HL-60 (cell line): ENCODE measurements at regions not wholly inside any gene's neighbourhood (a gene's known extent, or its start where the extent isn't known, plus 50 kb on each side); places are given as distances from the start of the nearest gene placed in this dataset.

Experiments
- DNase-seq, 2 experiments: peaks; one replicate each; pipeline ENCODE4 v3.0.0-alpha.2; 2010 to 2020; ENCODE audit warnings: low read depth in 1 of 2, low spot score in 1 of 2
- H3K27ac ChIP-seq: fragments of 250-450 bp; sonication (Bioruptor Pico); replicated peaks from 2 replicates; pipeline ENCODE4 v1.5.1; 2020; ENCODE audit warnings: mild to moderate bottlenecking, moderate library complexity
- H3K27me3 ChIP-seq: fragments of 250-450 bp; sonication (Bioruptor Pico); 2 replicates; pipeline ENCODE4 v1.5.1; 2021; ENCODE audit warnings: mild to moderate bottlenecking, moderate library complexity; ENCODE audit not compliant: insufficient read depth, poor library complexity, severe bottlenecking
- H3K4me3 ChIP-seq: replicated peaks from 2 replicates; pipeline ENCODE4 v1.5.1; 2011; ENCODE audit warnings: mild to moderate bottlenecking, control low read depth, low read length; ENCODE audit not compliant: insufficient read depth
- GABPA ChIP-seq: IDR thresholded peaks from 2 replicates; pipeline ENCODE4 v1.6.1; 2012; ENCODE audit warnings: low read depth
- POLR2AphosphoS5 ChIP-seq: IDR thresholded peaks from 2 replicates; pipeline ENCODE4 v1.6.1; 2012; ENCODE audit warnings: low read depth
- SPI1 ChIP-seq: IDR thresholded peaks from 2 replicates; pipeline ENCODE4 v1.6.1; 2012; ENCODE audit warnings: low read depth, mild to moderate bottlenecking, borderline replicate concordance
- TF ChIP-seq, protein P1 (sequence below): IDR thresholded peaks from 2 replicates; pipeline ENCODE4 v1.6.1; 2012; ENCODE audit warnings: low read depth; ENCODE audit not compliant: insufficient replicate concordance
- TF ChIP-seq, protein P2 (sequence below): IDR thresholded peaks from one replicate; pipeline ENCODE4 v1.5.1; 2011; ENCODE audit warnings: low read length, control low read depth, inconsistent platforms; ENCODE audit not compliant: insufficient read depth

DNA sequence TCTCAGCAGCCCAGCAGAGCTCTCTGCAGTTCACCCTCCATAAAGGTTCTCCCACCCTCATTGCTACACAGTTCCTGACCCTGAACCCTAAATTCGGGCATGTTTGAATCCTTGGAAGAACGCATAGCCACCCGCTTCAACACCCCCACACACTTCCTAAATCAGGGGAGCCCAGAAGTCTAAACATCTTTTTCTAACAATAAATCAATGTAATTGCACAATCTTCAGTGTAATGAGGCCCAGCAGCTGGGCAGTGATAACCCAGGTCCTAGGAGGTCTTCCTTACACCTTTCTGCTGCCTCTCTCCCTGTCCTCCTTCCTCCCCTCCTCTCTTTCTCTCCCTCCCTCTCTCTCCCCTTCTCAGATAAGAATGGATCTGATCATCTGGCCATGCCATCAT is 88.0 kb downstream of the IRX2 start:
- TF ChIP-seq POLR2AphosphoS5, result no peak
- no peak for TF ChIP-seq SPI1
- TF ChIP-seq GABPA, result no peak
- TF ChIP-seq, protein P1, sequence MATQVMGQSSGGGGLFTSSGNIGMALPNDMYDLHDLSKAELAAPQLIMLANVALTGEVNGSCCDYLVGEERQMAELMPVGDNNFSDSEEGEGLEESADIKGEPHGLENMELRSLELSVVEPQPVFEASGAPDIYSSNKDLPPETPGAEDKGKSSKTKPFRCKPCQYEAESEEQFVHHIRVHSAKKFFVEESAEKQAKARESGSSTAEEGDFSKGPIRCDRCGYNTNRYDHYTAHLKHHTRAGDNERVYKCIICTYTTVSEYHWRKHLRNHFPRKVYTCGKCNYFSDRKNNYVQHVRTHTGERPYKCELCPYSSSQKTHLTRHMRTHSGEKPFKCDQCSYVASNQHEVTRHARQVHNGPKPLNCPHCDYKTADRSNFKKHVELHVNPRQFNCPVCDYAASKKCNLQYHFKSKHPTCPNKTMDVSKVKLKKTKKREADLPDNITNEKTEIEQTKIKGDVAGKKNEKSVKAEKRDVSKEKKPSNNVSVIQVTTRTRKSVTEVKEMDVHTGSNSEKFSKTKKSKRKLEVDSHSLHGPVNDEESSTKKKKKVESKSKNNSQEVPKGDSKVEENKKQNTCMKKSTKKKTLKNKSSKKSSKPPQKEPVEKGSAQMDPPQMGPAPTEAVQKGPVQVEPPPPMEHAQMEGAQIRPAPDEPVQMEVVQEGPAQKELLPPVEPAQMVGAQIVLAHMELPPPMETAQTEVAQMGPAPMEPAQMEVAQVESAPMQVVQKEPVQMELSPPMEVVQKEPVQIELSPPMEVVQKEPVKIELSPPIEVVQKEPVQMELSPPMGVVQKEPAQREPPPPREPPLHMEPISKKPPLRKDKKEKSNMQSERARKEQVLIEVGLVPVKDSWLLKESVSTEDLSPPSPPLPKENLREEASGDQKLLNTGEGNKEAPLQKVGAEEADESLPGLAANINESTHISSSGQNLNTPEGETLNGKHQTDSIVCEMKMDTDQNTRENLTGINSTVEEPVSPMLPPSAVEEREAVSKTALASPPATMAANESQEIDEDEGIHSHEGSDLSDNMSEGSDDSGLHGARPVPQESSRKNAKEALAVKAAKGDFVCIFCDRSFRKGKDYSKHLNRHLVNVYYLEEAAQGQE, result no peak
- TF ChIP-seq, protein P2, sequence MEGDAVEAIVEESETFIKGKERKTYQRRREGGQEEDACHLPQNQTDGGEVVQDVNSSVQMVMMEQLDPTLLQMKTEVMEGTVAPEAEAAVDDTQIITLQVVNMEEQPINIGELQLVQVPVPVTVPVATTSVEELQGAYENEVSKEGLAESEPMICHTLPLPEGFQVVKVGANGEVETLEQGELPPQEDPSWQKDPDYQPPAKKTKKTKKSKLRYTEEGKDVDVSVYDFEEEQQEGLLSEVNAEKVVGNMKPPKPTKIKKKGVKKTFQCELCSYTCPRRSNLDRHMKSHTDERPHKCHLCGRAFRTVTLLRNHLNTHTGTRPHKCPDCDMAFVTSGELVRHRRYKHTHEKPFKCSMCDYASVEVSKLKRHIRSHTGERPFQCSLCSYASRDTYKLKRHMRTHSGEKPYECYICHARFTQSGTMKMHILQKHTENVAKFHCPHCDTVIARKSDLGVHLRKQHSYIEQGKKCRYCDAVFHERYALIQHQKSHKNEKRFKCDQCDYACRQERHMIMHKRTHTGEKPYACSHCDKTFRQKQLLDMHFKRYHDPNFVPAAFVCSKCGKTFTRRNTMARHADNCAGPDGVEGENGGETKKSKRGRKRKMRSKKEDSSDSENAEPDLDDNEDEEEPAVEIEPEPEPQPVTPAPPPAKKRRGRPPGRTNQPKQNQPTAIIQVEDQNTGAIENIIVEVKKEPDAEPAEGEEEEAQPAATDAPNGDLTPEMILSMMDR, result no peak
- Histone ChIP-seq H3K27ac (no peak overlapping the region), H3K27me3 (no peaks in the 10 kb centered on the region), H3K4me3 (no peak overlapping the region)
- no peak for DNase-seq

DNA sequence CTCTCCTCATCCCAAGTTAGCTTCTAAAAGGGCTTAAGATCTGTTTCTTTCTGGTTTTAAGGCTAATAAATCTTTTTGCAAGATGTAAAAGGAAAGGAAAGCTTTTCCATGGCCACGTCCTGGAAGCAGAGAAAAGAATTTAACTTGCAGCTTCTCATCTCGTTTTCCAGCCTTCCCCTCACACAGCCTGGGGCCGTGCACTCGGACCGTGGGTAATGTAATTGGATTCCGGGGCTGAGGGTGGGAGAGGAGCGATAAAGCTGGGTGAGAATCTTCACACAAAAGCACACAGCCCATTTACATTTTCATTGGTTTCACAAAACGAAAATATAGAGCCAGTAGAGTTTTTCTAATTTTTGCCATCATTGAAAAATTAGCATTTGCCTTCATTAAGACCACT is 91.2 kb downstream of the IRX2 start:
- Histone ChIP-seq H3K27me3 (no peaks in the 10 kb centered on the region), H3K4me3 (no peak overlapping the region), H3K27ac (no peak overlapping the region)
- DNase-seq, result no peak
- no peak for TF ChIP-seq SPI1
- no peak for TF ChIP-seq POLR2AphosphoS5
- TF ChIP-seq, protein P1, result no peak
- TF ChIP-seq, protein P2, result no peak
- TF ChIP-seq GABPA, result no peak

DNA sequence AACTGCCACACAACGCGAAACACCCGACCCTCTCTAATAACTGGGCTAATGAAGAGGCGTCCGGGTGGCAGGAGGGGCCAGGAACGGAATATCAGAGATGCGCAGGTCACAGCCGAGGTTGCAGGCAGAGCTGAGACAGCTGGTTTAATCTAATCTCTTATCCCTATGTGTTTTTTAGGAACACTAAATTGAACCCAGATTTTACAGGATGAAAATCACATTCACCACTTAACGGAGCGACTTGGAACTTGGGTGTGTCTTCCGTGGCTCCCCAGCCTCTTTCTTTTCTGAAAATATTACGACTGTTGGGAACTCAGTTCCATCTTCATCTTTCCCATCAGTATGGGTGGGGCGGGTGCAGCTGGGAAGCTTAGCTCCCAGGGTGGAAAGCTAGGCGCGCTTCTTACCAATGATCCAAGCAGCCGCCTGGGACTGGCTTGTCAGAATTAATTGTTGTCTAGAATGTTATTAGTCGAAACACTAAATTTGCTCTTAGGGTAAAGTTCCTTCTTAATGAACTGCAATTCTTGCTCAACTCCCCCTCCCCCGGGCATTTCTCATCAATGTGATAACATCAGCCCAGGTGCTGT is 92.5 kb downstream of the IRX2 start:
- no peak overlapping the region for H3K4me3 ChIP-seq
- no peak for DNase-seq
- H3K27me3 ChIP-seq, result no peaks in the 10 kb centered on the region
- TF ChIP-seq, protein P1, result no peak
- H3K27ac ChIP-seq, result no peak overlapping the region
